ENCODE measurements at regions not wholly inside any gene's neighbourhood (a gene's known extent, or its start where the extent isn't known, plus 50 kb on each side); places are given as distances from the start of the nearest gene placed in this dataset.
"Not testable (repeated sequence)": the region's sequence is repeated elsewhere in the genome, so short reads cannot be mapped to it uniquely, and the experiment has no call there.

DNA sequence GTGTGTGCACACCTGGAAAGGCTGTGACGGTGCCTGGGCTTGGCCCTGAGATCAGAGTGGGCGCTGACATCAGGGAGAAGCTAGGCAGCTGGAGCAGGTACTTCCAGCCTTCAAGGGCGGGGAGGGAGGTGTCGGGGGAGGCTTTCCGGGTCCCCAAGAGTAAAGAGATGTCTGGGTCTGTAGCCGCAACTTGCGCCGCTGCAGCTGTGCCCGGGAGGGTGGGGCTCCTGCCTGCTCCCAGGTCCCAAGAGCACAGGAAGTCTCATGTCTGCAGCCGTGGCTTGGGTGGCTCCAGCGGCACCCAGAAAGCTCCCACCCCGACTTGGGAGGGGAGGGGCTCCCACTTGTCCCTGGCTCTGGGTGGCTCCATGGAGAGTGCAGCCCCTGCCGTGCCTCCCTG is 103.2 kb upstream of the BNIP2 start:
- Histone ChIP-seq H3K27ac (ENCODE audit: low read depth, low read length) (no peak overlapping the region), H3K79me2 (ENCODE audit: insufficient read depth, low read length) (no peaks in the 10 kb centered on the region), H3K9me3 (ENCODE audit: insufficient read depth, low read length) (no peaks in the 10 kb centered on the region), H2AFZ (ENCODE audit: low read depth, low read length, severe bottlenecking) (no peak overlapping the region), H3K36me3 (ENCODE audit: low read length) (no peaks in the 10 kb centered on the region), H4K20me1 (ENCODE audit: low read depth, low read length) (no peaks in the 10 kb centered on the region), H3F3A (ENCODE audit: insufficient read depth) (no peaks in the 10 kb centered on the region), H3K4me2 (ENCODE audit: low read depth, low read length, poor library complexity, severe bottlenecking) (no peak overlapping the region), H3K9me2 (replicated peaks; ENCODE audit: insufficient read depth, low read length) (no peaks in the 10 kb centered on the region), H3K9ac (ENCODE audit: low read length) (no peak overlapping the region), H3K4me3 (ENCODE audit: insufficient read depth, low read length, poor library complexity, severe bottlenecking) (no peak overlapping the region), H3K27me3 (ENCODE audit: low read length) (no peaks in the 10 kb centered on the region)
- TF ChIP-seq EZH2phosphoT487 (conservative IDR thresholded peaks at IDR 0.05; ENCODE audit: low read length) (no peak), CTCF (IDR thresholded peaks at IDR 0.05; ENCODE audit: insufficient read depth, low read length, poor library complexity, severe bottlenecking) (no peak)

GRCh38 chr15:59791755-59792154 is 102.6 kb upstream of the BNIP2 start:
- Histone ChIP-seq H4K20me1 (ENCODE audit: low read depth, low read length) (no peaks in the 10 kb centered on the region), H3K9ac (ENCODE audit: low read length) (no peak overlapping the region), H3K9me3 (ENCODE audit: insufficient read depth, low read length) (no peaks in the 10 kb centered on the region), H3K36me3 (ENCODE audit: low read length) (no peaks in the 10 kb centered on the region), H3K27me3 (ENCODE audit: low read length) (no peaks in the 10 kb centered on the region), H3K9me2 (replicated peaks; ENCODE audit: insufficient read depth, low read length) (no peaks in the 10 kb centered on the region), H2AFZ (ENCODE audit: low read depth, low read length, severe bottlenecking) (no peak overlapping the region), H3K79me2 (ENCODE audit: insufficient read depth, low read length) (no peaks in the 10 kb centered on the region), H3F3A (ENCODE audit: insufficient read depth) (no peaks in the 10 kb centered on the region), H3K4me2 (ENCODE audit: low read depth, low read length, poor library complexity, severe bottlenecking) (no peak overlapping the region), H3K4me3 (ENCODE audit: insufficient read depth, low read length, poor library complexity, severe bottlenecking) (no peak overlapping the region), H3K27ac (ENCODE audit: low read depth, low read length) (no peak overlapping the region)
- no peak for TF ChIP-seq CTCF (IDR thresholded peaks at IDR 0.05; ENCODE audit: insufficient read depth, low read length, poor library complexity, severe bottlenecking)
- TF ChIP-seq EZH2phosphoT487 (conservative IDR thresholded peaks at IDR 0.05; ENCODE audit: low read length) = no peak

GRCh38 chr15:59791079-59791478 is 102.0 kb upstream of the BNIP2 start:
- no peak overlapping the region for H3K4me2 ChIP-seq (ENCODE audit: low read depth, low read length, poor library complexity, severe bottlenecking)
- no peak overlapping the region for H3K27ac ChIP-seq (ENCODE audit: low read depth, low read length)
- no peaks in the 10 kb centered on the region for H3K9me2 ChIP-seq (replicated peaks; ENCODE audit: insufficient read depth, low read length)
- no peak overlapping the region for H2AFZ ChIP-seq (ENCODE audit: low read depth, low read length, severe bottlenecking)
- H3K4me3 ChIP-seq (ENCODE audit: insufficient read depth, low read length, poor library complexity, severe bottlenecking) = no peak overlapping the region
- no peak overlapping the region for H3K9ac ChIP-seq (ENCODE audit: low read length)
- H3K9me3 ChIP-seq (ENCODE audit: insufficient read depth, low read length) = no peaks in the 10 kb centered on the region
- H3K36me3 ChIP-seq (ENCODE audit: low read length) = no peaks in the 10 kb centered on the region
- no peaks in the 10 kb centered on the region for H3K79me2 ChIP-seq (ENCODE audit: insufficient read depth, low read length)
- no peak for TF ChIP-seq CTCF (IDR thresholded peaks at IDR 0.05; ENCODE audit: insufficient read depth, low read length, poor library complexity, severe bottlenecking)
- TF ChIP-seq EZH2phosphoT487 (conservative IDR thresholded peaks at IDR 0.05; ENCODE audit: low read length) = no peak
- no peaks in the 10 kb centered on the region for H3K27me3 ChIP-seq (ENCODE audit: low read length)
- H3F3A ChIP-seq (ENCODE audit: insufficient read depth) = no peaks in the 10 kb centered on the region
- no peaks in the 10 kb centered on the region for H4K20me1 ChIP-seq (ENCODE audit: low read depth, low read length)

DNA sequence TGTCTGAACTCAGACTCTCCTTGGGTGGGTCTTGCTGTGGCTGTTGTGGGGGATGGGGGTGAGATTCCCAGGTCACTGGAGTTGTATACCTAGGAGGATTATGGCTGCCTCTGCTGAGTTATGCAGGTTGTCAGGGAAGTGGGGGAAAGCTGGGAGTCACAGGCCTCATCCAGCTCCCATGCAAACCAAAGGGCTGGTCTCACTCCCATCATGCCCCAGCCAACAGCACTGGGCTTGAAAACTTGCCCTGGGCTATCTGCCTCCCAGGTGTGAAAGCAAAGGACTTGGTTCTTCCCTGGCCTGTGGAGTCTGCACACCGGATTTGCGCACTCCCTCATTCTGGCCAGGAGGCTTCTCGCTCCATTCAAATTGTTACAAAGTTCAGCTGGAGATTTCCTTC is 97.3 kb upstream of the BNIP2 start:
- not testable (repeated sequence) for H2AFZ ChIP-seq (ENCODE audit: low read depth, low read length, severe bottlenecking); H3K79me2 ChIP-seq (ENCODE audit: insufficient read depth, low read length); H3K36me3 ChIP-seq (ENCODE audit: low read length); H3K27ac ChIP-seq (ENCODE audit: low read depth, low read length); H3K4me2 ChIP-seq (ENCODE audit: low read depth, low read length, poor library complexity, severe bottlenecking); H3K9ac ChIP-seq (ENCODE audit: low read length); H4K20me1 ChIP-seq (ENCODE audit: low read depth, low read length); H3F3A ChIP-seq (ENCODE audit: insufficient read depth); H3K27me3 ChIP-seq (ENCODE audit: low read length); H3K4me3 ChIP-seq (ENCODE audit: insufficient read depth, low read length, poor library complexity, severe bottlenecking); H3K9me3 ChIP-seq (ENCODE audit: insufficient read depth, low read length); H3K9me2 ChIP-seq (replicated peaks; ENCODE audit: insufficient read depth, low read length)

- H4K20me1 ChIP-seq (ENCODE audit: low read depth, low read length); H3K27ac ChIP-seq (ENCODE audit: low read depth, low read length); H2AFZ ChIP-seq (ENCODE audit: low read depth, low read length, severe bottlenecking); H3F3A ChIP-seq (ENCODE audit: insufficient read depth); H3K36me3 ChIP-seq (ENCODE audit: low read length); H3K79me2 ChIP-seq (ENCODE audit: insufficient read depth, low read length); H3K9ac ChIP-seq (ENCODE audit: low read length); H3K9me3 ChIP-seq (ENCODE audit: insufficient read depth, low read length); H3K27me3 ChIP-seq (ENCODE audit: low read length); H3K4me2 ChIP-seq (ENCODE audit: low read depth, low read length, poor library complexity, severe bottlenecking); H3K4me3 ChIP-seq (ENCODE audit: insufficient read depth, low read length, poor library complexity, severe bottlenecking); H3K9me2 ChIP-seq (replicated peaks; ENCODE audit: insufficient read depth, low read length): not testable (repeated sequence)
These were observed 96.9 kb upstream of the BNIP2 start for GRCh38 chr15:59785981-59786380.

GRCh38 chr15:59783774-59784520 is 94.8 kb upstream of the BNIP2 start:
- H3K4me3 ChIP-seq (ENCODE audit: insufficient read depth, low read length, poor library complexity, severe bottlenecking); H3F3A ChIP-seq (ENCODE audit: insufficient read depth); H2AFZ ChIP-seq (ENCODE audit: low read depth, low read length, severe bottlenecking); H4K20me1 ChIP-seq (ENCODE audit: low read depth, low read length); H3K9ac ChIP-seq (ENCODE audit: low read length); H3K36me3 ChIP-seq (ENCODE audit: low read length); H3K27me3 ChIP-seq (ENCODE audit: low read length); H3K9me3 ChIP-seq (ENCODE audit: insufficient read depth, low read length); H3K27ac ChIP-seq (ENCODE audit: low read depth, low read length); H3K4me2 ChIP-seq (ENCODE audit: low read depth, low read length, poor library complexity, severe bottlenecking); H3K9me2 ChIP-seq (replicated peaks; ENCODE audit: insufficient read depth, low read length); H3K79me2 ChIP-seq (ENCODE audit: insufficient read depth, low read length): not testable (repeated sequence)
